Cardiac septum (tissue), 1 donor: ENCODE measurements at regions not wholly inside any gene's neighbourhood (a gene's known extent, or its start where the extent isn't known, plus 50 kb on each side); places are given as distances from the start of the nearest gene placed in this dataset.

Source experiments
- DNase-seq: peaks from one replicate; pipeline ENCODE4 v3.0.0-alpha.2; 2020; ENCODE audit warnings: low spot score
- intact Hi-C: fragments of 100-400 bp; cut with DNase I; formaldehyde crosslinking; loops from one replicate; pipeline ENCODE4 v1.14.0; 2022
- donor health status: DM: no; HTN: no; CAD: no.

DNA sequence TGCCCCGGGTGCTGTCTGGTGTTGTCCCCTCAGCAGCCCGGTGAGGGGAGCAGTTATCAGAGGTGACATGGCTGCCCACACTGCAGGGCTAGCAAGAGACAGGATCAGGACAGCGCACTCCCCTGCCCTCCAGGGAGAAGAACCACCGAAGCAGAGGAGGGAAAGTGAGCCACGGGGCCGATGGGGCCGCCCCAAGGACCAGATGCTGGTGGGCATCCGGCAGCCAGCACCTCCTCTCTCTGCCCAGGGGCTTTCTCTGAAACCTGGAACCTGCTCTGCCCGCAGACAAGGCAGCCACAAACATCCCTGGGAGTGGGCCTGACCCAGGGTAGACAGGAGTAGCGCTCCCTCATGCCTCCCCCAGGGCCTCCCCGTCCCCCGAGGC lies 163.0 kb upstream of the CST7 start:
- intact Hi-C loops: no loop called here
- no peak for DNase-seq

- DNase-seq: no peak
- intact Hi-C loops: no loop called here
These were observed 162.4 kb upstream of the CST7 start for GRCh38 chr20:24786646-24787045.

- intact Hi-C loops: no loop called here
- no peak for DNase-seq
These were observed 162.0 kb upstream of the CST7 start for GRCh38 chr20:24787071-24787470.

DNA sequence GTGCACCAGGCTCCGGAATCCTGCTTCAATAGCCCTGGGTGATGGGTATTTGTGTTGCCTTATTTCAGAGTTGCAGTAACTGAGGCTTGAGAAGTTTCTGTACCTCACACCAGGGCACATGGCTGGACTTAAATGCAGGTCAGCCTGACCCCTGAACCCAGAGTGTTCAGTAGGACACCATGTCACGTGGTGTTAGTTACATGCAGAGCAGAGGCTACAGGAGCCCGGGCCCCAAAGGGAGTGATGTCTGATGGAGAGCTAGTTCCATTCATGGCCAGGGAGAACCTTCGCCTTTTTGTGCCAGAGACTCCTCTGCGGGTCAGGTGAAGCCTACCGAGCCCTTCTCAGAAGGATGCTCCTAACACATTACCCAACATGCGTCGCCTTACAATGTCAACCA lies 161.4 kb upstream of the CST7 start:
- intact Hi-C loops: no loop called here
- DNase-seq: no peak

GRCh38 chr20:24789877-24790276 lies 159.2 kb upstream of the CST7 start:
- intact Hi-C loops: no loop called here
- no peak for DNase-seq

GRCh38 chr20:24790746-24791283 lies 158.3 kb upstream of the CST7 start:
- intact Hi-C loops: no loop called here
- no peak for DNase-seq

DNA sequence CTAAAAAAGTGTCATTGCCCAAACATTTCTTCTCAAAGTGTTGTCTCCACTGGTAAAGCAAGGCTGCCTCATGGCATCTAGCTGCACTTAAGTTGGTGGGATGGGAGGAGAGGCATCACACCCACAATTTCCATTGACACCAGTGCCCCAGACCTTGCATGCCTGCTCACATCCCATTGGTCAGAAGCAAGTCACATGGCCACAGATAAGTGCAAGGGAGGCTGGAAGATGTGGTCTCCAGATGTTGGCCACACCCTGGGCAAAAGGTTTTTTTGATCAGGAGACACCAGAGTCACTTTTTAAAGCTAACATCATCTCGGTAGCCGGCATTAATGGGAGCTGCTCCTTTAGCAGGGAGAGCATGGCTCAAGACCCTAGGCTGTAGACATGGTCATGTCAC lies 157.1 kb upstream of the CST7 start:
- no peak for DNase-seq
- intact Hi-C loops: no loop called here

- no peak for DNase-seq
- intact Hi-C loops: no loop called here
These were observed 156.2 kb upstream of the CST7 start for GRCh38 chr20:24792641-24793495.

- intact Hi-C loops: no loop called here
- DNase-seq: no peak
These were observed 153.6 kb upstream of the CST7 start for GRCh38 chr20:24795436-24795835.

DNA sequence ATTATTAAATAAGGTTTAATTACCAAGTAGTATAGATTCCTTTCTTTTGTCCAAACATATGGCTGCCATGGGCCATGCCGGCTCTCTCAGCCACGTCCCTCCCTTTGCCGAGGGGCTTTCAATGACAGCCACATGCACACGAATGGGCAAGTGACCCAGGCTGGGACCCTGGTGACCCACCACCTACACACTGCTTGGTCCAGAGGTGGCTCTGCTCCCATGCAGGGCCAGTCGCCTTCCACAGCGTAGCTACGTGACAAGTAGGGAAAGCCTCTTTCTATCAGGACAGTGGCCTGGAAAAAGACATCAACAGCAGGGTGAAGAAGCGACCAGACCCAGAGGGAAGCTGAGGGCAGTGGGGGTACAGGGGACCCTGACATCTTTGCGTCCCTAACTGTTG lies 152.8 kb upstream of the CST7 start:
- no peak for DNase-seq
- intact Hi-C loops: no loop called here

GRCh38 chr20:24797113-24797512 lies 152.0 kb upstream of the CST7 start:
- DNase-seq: no peak
- intact Hi-C loops: no loop called here

DNA sequence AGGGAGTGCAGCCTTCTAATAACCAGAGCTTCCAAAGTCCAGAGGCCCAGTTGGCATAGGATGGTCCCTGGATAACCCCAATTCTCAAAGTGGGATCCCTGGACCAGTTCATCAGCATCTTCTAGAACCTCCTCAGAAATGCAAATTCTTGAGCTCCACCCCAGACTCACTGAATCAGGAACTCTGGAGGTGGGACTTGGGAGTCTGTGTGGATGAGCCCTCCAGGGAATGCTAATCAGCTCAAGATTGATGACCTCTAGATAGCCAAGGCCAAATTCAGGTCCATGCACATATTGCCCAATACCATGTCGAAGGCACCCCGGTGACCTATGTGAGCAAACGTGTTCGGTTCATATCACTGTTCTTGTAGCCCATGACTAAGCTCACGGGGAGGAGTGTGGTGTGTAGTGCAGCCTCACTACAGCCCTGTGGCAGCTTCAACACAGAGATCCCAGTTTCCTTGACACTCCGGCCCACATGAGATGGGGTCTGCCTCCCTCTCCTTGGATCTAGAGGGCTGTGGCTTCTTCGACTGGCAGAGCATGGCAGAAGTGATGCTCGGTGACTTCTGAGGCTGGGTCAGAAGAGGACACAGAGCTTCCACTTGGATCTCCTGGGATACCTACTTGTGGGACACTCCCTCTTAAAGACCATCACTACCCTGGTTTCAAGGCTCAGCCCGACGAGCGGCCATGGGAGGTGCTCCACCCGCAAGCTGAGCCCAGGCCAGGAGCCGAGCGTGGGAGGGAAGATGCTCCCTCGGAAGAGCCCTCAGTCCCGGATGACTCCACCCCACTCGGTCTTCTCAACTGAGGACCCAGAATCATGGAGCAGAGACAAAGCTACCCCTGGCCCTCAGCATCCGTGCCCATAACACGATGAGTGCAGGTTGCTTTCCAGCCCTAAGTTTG lies 151.1 kb upstream of the CST7 start:
- no peak for DNase-seq

DNA sequence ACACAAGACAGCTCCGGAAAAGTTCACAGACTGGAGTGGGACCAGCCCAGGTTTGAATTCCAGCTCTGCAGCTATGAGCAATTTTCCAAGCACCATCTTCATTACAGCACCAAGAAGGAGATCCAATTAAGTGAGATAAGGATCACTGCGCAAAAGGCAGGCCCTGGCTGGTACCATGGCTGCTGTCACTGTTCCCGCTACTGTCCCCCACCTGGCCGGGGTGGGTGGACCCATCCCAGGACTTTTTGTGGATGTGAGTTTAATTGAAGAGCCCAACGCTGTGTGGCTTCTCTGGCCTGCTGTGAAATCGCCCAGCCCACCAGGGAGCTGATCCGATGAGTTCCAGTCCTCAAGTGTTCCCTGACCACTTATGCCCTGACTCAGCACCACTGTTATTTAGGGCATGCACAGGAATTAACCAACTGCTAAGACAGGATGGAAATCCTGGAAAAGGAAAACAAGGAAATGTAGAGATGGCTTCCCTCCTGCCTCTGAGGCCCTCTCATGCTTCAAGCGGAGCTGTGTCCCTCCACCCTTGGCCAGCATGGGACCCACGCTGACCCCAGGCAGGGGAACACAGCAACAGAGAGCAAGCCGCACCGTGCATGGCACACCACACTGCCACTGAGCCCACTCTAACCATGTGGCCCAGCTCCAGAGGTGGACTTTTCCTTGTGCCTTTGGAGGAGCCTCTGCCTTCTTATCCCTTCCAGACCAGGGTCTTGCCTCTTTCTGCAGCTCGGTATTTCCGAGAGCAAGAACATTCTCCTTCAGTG lies 150.0 kb upstream of the CST7 start:
- intact Hi-C loops: no loop called here
- DNase-seq: no peak

More for the DNA sequence above, 151.1 kb upstream of the CST7 start:
- intact Hi-C loops: no loop called here

DNA sequence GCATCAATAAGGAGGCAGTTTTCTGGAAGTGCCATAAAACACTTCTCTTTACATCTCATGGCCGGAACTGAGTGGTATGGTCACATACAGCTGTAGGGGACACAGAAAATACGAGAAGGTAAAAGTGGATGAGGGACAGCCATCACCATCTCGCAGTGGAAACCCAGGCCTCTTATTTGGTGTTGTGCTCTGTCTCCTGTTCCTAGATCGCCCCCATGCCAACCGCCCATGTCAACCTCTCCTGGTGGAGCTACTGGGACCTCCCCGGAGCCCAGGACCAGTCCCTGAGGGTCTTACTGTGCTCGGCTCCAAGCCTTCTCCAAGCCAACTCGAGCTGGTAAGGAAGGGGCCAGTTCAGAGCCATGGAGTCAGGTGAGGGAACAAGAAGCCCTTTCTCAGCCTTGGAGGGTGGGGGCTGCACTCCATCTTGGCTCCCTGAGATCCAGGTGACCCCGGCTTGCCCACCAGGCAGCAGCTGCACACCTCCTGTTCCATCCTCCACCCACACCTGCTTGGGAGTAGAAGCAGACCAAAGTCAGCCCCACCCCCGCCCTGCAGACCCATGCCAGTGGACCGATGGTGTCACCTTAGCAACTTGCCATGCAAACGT lies 149.0 kb upstream of the CST7 start:
- intact Hi-C loops: no loop called here
- no peak for DNase-seq

DNA sequence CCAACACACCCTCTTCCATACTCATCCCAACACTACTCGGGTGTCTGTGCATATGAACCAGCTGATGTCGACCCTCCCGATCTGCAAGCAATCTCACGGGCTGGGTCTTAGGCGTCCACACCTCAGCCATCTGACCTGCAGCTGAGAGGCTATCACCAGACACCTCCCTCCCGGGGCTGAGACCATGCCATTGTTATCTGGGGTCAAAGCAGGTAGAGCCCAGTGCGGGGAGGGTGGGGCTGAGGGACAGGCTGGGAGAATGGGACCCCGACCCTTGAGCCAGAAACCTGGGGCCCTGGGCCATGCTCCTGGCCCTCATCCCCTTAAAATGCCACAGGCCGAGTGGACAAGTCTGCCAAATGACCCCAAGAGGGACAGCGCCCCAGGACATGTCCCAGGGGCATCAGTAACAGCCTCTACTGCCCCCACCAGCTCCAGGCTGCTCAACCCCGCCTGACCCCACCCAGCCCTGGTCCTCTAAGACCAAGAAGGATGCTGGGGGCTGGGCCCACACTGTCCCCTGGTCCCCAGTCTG lies 146.7 kb upstream of the CST7 start:
- no peak for DNase-seq
- intact Hi-C loops: no loop called here

DNA sequence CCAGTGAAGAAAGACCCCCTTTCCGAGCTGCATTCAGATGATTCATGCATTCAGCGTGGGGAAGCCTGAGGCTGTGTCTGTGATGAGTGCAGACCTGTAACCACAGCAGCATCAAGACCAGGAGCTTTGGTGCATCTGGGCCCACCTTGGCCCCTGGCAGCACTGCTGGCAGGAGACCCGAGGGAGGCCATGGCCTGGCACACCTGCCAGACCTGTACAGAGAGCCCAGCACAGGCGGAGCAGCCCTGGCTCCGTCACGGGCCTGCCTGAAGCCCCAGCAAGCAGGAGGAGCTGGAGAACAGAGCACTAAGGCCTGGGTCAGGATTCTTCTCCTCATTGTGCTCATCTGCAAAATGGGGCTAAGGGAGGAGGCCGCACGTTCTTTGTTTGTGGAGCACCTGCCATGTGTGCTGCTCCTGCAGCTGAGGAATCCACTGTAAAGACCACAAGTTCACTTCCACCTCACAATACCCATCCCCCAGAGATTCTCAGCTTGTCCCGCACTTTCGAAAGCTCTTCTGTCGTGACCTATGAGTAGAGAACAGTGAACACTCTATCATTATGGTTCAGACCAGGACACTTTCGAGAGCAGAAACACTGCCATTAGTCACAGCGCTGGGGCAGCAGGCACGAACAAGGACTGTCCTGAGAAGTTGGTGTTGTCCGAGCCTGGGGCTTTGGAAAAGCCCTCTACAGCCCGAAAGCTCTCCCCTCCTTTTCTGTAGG lies 144.4 kb upstream of the CST7 start:
- no peak for DNase-seq
- intact Hi-C loops: no loop called here

DNA sequence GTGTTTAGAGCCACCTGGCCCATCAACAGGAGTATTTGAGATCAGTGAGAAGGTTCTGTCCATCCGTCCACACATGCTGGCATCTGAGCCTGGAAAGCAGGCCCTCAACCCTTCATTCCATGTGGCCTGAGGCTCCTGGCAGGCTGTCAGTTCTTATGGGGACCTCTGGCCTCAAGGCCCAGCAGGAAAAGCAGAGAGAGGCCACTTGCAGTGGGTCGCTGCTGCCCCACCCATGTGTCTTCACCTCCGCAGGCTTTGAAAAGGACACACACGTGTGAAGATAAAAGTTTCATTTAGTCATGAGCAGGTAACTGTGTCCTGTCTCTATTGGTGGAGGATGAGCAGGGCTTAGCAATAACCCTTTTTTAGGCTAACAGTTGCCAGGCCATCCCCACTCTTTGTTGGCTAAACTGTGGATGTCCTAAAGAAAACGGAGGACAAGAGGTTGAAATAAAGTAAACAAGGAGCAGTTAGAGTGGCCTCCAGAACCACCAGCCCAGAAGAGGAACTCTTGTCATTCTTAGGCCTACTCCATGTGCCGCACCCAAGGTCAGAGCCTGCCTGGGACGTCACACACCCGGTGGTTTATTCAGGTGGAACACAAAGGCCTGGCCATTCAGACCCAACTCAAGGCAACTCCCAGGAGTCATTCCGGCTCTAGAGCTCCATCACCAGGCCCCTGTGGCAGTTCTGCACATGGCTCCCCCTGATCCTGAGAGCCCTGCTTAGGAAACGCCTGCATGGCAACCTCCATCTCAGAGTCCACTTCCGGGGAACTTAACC lies 143.4 kb upstream of the CST7 start:
- intact Hi-C loops: no loop called here
- DNase-seq: no peak
